GM18511 (cell line): ENCODE measurements at regions not wholly inside any gene's neighbourhood (a gene's known extent, or its start where the extent isn't known, plus 50 kb on each side); places are given as distances from the start of the nearest gene placed in this dataset.
"Not testable (repeated sequence)": the region's sequence is repeated elsewhere in the genome, so short reads cannot be mapped to it uniquely, and the experiment has no call there.

ENCODE experiments used
- ATAC-seq: cut with Tn5 transposase; IDR thresholded peaks from one replicate; pipeline ENCODE4 v1.9.1; 2021; ENCODE audit warnings: mild to moderate bottlenecking, moderate library complexity; ENCODE audit not compliant: unreplicated experiment

DNA sequence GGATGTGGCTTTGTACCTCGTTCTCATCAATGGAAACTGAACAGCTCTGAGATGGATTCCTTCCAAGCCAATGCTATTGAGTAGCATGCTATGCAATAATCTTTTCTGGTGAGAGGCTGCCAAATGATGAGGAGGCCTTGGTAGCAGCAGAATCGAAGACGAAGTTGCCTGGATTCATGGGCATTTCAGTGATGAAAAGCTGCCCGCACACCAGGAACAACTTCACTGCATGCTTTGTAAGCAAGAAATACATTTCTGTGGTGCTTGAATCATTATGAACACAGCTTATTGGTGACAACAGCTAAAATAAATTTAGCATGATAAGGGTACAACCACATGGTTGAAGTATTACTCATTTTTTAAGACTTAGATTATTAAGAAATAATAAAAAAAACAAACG, 246.8 kb upstream of the ROBO1 start:
- ATAC-seq: no peak

DNA sequence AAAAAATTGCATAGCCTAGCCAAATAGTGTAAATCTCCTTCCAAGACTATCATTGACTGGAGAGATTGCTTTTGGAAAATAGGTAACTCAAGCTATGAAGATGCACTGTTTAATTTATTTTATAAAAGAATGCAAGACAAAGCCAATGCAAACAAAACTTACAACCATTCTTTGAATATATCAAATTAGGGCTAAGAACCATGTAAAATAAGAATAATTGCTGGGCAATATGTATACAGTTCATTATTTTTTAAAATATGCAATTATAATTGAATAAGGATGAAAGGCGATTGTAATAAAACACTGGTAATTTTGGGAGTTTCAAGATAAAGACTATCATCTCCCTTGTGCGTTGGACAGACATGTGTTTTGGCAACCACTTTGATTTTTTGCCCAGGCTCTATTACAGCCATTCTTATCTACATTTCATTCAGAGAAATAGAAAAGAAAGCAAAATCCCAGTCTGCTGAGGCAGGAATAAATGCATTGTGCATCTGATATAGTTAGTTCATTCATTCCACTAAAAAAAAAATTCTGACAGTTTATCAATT, 242.3 kb upstream of the ROBO1 start:
- no peak for ATAC-seq

DNA sequence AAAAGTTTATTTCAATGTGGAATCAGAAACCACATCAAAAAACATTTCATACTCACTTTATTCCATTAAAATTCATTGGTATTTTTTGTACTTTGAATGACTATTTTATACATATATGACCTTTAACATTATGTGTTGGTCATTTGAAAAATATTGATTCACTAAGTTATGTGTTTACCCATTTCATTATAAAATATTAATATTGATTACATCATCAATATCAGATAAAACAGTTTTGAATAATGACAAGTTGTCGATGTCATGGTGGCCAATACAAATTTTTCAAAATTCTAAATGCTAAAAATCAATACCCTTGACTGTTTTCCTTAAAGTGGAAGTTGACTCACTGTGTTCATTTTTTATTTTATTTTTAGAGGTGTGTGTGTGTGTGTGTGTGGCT, 239.7 kb upstream of the ROBO1 start:
- ATAC-seq: no peak

DNA sequence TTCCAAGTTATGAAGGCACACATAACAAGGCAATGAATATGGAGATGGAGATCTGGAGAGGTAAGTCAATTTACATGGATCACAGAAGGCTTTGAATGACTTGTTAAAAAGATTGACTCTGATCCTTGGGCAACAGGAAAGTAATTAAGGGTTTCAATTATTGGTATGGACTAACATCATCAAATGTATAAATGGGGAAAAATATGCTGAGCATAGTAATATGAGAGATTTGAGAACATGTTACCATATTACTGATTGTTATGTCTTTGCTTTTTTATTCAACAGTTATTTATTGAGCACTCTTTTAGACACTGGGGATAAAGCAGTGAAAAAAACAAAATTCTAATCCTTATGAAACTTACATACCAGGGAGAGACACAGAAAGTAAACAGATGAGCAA, 238.5 kb upstream of the ROBO1 start:
- no peak for ATAC-seq

DNA sequence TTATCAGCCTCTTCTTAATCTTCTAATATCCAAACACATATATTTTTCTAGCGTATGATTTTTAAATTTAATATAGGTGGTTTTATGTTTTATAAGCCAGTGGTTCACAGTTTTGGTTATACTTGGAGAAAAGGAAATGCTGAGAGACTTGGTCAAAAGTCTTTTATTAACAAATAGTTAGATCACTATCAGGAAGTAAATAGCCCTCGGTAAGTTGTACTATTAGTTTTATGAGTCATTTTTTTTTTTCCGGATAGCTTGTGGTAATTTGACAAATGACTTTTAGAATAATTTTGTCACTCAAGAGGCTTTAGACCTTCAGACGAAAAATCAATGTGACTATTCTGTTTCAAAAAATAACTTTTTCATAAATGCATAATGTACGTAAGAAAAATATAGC, 232.2 kb upstream of the ROBO1 start:
- ATAC-seq: no peak

DNA sequence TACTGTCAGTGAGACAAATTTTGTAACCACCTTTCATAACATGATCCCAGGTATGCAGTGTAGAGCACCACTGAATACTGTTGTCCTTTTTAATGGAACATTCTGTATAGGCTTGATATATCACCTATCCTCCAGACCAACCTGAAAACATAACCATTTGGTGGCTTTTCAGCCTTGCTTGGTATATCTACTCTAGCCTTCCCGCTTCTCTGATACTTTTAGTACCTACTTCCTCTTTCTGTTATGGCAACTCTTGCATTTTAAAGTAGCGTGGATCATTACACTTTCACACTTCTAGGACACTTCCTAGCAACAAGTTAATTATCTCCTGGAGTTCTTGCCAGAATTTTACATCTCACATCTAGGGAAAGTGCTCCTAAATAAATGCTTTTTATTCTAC, 226.6 kb upstream of the ROBO1 start:
- no peak for ATAC-seq

DNA sequence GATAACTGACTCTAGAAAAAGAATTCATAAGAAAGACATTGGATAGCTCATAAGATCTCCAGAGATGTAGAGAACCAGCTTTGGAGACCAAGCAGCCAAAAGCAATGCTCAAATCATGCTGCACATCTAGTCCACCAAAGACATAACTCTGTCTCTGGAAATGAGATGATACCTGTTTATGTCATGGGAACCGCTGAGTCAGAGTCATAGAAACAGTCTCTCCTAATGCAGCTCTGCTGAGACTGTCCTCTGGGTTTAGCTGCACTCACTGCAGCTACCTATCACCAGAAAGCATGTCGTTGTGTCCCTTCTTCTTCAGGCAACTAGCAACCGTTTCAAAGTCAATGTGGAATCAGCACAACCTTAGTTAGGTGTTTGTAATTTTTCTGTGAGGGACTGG, 218.5 kb upstream of the ROBO1 start:
- ATAC-seq: no peak

DNA sequence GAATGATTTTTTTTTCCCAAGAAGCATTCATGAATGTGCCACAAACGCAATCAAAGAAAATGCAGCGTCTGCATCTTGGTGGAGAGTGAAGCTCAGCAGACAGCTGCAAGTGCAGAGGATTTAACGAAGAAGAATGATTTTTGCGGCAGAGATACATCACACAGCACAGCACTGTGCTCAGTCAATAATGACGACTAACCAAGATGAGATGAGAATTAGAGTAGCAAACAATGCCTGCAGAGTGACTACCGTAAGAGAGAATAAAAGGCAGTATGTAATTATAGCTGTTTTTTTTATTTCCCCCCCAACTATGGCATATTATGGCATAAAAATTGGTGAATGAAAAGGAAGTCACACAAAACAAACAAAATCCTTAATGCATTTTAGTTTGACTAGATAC, 218.0 kb upstream of the ROBO1 start:
- no peak for ATAC-seq

DNA sequence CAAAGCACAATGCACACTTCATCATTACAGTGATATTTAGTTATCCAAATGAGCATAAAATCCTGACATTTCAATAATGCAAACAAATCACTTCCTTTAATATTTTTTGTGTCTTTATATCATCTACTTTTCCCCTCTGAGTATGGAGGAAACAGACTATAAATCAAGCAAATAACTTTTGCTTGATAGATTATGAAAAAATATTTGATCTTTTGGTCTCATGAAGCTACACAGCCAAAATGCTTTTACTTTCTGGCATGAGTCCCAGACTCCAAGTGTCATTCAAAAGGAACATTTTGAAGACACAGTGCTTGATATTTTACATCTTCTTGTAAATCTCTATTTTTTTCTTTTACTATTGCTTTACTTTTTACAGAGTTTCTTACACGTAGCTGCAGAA, 215.3 kb upstream of the ROBO1 start:
- ATAC-seq: no peak

DNA sequence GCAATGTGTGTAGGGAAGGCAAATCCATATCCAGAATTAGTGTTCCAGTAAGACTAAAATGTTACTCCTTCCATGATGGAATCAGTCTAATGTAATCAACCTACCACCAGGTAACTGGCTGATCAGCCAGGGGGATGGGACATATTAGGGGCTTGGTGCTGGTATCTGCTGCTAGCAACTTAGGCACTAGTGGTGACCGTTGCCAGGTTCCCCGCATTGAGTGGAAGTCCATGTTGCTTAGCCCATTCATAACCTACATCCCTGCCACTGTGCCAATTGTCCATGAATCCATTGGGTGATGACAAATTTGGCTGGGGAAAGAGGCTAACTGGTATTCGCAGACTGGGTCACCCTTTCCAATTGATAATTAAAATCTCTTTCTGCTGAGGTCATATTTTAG, 212.2 kb upstream of the ROBO1 start:
- ATAC-seq: no peak

DNA sequence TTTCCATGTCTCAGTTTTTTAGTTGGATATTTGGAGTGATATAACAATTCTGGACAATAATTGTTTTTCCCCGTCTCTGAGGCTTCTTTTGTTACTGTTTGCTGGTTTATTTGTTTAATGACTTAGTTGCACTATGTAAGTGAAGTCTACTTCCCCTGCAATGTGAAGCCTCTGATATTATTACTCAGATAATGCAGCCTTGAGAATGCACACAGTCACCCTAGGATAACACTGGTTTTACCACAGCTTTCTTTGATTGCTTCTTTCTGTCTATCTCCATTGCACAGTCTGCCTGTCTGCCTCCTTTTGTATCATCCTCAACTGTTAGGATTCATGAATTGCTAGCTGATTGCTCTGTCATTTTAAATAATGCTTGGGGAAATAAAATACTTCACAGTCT, 208.7 kb upstream of the ROBO1 start:
- no peak for ATAC-seq

DNA sequence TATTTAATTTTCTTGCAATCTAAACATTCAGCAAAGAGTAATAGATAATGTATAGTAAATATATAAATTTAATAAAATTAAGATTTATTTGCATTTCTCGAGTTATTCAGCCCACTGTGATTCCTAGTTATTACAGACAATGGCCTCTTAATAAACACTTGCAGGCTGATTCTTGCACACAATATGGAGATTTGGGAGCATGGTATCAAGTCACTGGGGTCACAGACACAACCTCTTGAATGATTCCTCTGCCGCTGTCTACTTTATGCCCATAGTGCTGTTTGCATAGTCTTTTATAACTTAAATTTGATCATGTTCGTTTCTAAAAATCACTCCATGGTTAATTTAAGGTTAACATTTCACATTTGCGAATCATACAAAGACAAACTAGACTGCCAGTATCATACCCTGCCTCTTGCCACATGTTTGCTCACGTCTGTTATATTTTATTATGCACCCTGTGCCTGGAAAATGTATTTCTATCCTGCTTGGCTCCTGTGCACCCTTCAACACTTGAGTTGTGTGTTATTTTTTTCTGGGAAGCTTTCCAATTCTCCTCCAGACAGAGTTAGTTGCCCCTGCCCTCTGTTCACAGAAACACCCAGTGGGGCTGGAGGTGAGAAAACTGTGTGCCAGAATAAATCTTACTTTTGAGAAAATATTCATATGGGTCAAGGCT, 206.3 kb upstream of the ROBO1 start:
- ATAC-seq: no peak

DNA sequence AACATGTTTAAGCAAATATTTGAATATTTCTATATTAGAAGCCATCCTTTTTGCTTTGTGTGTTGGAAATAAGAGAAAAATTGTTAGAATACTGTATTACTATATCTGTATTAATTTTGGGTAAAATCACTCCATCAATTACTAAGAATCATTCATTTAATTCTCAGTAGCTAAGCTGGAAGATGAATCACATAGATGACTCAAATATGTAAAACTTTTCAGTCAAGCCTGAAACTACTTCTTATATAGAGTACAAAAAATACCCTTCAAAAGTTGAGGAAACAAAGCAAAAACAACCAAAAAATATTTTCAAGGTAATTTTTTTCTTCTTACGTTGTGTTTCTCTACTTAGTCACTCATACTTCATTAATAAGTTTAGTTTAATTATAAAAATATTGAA, 205.7 kb upstream of the ROBO1 start:
- no peak for ATAC-seq

DNA sequence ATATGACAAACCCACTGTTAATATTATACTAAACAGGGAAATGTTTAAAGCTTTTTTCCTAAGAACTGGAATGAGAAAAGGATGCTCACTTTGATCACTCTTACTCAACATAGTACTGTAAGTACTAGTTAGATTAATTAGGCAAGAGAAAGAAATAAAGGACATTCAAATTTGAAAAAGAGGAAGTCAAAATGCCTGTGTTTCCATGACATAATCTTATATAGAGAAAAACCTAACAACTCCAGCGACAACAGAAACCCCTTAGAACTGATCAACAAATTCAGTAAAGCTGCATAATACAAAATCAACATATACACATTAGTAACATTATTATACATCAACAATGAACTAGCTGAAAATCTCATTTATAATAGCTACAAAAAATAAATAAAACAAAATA, 200.6 kb upstream of the ROBO1 start:
- ATAC-seq: no peak

DNA sequence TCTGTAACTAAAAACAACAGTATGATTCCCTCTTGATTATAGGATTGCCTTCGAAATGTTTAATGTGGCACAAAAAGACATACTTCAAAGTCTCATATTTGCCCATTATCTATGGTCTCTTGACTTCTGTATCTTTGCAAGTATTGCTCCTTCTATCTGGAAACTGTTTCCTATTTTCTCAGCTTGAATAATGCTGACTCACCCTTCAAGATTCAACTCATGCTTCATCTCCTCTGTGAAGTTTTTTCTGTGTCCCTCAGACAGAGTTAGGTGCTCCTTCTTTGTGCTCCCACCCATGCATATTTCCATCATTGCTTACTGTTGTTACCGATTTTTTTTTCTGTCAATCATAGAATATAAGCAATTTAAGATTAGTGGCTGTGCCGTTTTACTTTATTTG, 192.8 kb upstream of the ROBO1 start:
- no peak for ATAC-seq

DNA sequence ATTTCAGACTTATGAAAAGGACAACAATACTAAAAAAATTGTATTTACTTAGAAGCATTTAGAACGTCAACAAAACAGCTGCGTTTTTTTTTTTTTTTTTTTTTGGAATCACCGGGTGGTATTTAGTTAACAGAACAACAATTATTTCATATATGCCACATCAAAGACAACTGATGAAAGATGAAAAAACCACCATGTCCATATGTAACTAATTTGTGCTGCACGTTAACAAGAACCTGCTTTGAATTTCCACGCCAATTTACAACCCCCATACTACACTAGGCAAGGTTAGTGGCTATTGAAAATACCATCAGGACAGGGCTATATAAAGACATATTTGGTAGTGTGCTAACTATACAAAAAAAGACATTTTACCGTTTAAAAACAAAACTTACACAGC, 189.3 kb upstream of the ROBO1 start:
- no peak for ATAC-seq

DNA sequence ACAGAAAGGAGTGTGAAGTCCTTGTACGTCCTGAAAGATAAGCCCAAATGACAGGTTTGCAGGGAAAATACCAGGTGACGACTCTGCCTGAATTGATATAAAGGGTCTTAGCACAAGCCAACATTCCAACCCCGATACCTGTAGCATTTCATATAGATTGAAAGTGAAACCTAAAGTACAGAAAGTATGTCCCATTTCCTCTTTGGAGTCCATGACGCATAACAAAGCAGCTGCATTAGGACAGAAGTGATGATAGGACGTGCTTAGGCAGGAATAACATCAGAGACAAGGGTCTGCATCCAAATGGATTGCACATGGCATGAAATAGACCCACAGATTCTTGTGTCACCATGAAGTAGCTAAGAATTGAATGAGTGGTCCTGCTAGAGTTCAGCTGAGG, 187.0 kb upstream of the ROBO1 start:
- no peak for ATAC-seq

DNA sequence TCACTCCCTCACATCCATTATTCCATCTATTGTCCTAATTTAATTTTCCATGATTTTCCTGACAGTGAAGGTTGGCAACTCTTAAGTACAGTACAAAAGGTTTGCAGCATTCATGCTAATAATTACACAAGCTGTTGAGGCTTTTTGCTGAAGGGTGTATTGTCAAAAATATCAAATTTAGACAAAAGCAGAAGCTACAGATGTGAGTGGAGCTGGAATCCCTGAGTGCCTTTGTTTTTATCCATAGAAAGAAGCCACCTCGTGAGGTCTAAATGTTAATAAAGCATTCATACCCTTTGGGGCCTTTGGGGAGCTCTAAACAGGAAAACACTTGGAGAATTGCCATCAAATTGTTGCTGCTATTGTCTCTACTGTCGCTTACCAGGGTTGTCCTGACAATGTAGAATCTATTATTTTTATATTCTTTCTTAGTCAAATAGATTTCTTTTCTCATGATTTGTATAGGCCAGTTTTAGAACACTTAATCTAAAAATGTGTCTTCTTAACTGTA, 185.8 kb upstream of the ROBO1 start:
- ATAC-seq: no peak

DNA sequence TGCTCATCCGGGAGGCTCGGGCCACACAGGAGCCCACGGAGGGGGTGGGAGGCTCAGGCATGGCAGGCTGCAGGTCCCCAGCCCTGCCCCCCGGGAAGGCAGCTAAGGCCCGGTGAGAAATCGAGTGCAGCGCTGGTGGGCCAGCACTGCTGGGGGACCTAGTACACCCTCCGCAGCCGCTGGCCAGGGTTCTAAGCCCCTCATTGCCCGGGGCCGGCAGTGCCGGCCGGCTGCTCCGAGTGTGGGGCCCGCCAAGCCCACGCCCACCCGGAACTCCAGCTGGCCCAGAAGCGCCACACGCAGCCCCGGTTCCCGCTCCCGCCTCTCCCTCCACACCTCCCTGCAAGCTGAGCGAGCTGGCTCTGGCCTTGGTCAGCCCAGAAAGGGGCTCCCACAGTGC, 183.6 kb upstream of the ROBO1 start:
- ATAC-seq: not testable (repeated sequence)

DNA sequence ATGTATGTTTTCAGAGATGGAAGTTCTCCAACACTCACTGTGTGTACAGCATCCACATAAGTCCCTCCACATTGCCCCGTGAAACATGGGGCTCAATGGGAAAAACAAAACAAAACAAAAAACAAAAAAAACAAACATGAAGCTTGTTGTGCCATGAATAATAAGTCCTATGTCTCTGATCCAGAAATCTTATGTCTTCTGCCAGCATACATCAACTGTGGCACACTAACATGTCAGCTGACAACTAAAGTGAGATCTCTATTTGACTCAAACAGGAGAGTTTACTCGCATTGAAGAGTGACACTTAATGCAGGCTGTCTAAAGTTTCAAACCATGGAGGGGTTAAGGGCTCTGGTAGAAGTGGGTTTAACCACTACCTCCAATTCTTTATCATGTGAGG, 180.2 kb upstream of the ROBO1 start:
- ATAC-seq: no peak

DNA sequence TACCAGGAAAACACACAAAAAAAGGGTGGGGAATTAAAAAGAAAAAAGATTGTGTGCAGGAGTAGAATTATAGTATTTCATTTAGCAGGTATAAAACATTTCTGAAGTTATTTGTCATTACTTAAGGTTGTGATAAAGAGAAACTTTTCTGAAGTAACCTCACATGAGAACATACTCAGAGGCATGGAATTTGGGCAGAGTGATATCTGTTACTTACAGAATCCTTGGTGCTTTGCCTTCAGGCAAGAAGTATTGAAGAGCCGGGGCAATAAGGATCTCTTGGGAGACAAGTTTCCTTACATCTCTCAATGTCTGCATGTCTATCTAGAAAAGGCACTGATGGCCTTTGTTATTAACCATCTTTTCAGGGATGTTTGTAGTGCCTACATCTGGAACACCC, 179.7 kb upstream of the ROBO1 start:
- ATAC-seq: no peak

DNA sequence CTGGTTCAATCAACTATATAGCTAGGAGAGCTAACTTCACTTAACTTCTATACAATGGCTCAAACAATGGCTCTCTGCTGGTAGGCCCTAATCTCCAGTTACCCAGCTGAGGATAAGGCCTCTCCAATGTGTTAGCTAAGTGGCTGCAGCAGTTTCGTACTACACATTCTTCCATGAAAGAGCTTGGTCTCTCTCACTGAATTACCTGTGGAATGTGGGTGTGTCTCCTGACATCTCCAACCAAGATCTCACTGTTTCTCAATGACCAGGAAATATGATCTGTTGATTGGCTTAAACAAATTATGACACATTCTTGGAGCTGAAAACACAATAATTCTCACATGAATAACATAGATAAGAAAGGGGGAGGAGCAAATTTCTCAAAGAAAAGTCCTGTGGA, 169.8 kb upstream of the ROBO1 start:
- ATAC-seq: no peak

DNA sequence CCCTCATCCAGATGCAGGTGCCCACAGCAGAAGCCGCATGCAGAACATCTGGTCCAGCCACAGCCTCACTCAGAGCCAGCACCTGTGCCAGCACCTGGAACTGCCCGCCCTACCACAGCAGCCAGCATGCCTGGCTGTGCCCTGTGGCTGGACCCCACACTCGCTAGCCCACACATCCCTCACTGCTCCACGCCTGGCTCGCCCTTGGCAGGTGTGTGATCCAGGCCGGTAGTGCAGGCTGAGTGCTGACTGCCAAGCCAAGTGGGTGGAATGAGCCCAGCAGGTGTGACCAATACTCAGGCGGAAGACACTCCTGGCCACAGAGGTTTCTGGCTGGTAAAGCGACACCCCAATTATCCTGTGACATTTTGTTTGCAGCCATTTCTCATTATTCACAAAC, 162.4 kb upstream of the ROBO1 start:
- ATAC-seq: no peak
